ES-I3 (cell line): ENCODE measurements at regions not wholly inside any gene's neighbourhood (a gene's known extent, or its start where the extent isn't known, plus 50 kb on each side); places are given as distances from the start of the nearest gene placed in this dataset.

Source experiments
- H3K36me3 ChIP-seq: 2 replicates; pipeline ENCODE4 v1.6.1; 2013; ENCODE audit warnings: mild to moderate bottlenecking, low read length, control low read depth, moderate library complexity; ENCODE audit not compliant: insufficient read depth
- H3K4me1 ChIP-seq: 2 replicates; pipeline ENCODE4 v1.6.1; 2013; ENCODE audit warnings: mild to moderate bottlenecking, control low read depth, low read length; ENCODE audit not compliant: insufficient read depth
- H3K9ac ChIP-seq: 2 replicates; pipeline ENCODE4 v1.6.1; 2013; ENCODE audit warnings: low read depth, mild to moderate bottlenecking, low read length, moderate library complexity
- H3K9me3 ChIP-seq: 2 replicates; pipeline ENCODE4 v1.6.1; 2013; ENCODE audit warnings: mild to moderate bottlenecking, low read length, moderate library complexity; ENCODE audit not compliant: control insufficient read depth, insufficient read depth

DNA sequence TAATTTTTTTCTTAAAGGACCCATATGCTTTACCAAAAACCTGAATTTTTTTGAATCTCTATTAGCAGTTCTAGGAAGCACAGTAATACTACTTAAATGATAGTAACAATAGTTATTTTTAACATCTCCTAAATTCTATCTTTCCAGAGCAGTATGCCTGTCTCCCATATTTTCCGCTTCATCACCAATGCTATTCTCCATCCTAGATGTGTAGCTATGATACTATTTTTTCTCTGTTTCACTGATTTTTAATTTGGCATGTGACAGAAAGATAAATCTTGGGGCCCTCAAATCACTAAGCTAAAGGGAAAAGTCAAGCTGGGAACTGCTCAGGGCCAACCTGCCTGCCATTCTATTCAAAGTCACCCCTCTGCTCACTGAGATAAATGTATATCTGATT is 102.3 kb upstream of the HMCN1 start:
- peaks cover 11% of the 10 kb centered on the region for H3K9me3 ChIP-seq
- no peaks in the 10 kb centered on the region for H3K4me1 ChIP-seq
- H3K36me3 ChIP-seq = no peaks in the 10 kb centered on the region
- no peak overlapping the region for H3K9ac ChIP-seq

DNA sequence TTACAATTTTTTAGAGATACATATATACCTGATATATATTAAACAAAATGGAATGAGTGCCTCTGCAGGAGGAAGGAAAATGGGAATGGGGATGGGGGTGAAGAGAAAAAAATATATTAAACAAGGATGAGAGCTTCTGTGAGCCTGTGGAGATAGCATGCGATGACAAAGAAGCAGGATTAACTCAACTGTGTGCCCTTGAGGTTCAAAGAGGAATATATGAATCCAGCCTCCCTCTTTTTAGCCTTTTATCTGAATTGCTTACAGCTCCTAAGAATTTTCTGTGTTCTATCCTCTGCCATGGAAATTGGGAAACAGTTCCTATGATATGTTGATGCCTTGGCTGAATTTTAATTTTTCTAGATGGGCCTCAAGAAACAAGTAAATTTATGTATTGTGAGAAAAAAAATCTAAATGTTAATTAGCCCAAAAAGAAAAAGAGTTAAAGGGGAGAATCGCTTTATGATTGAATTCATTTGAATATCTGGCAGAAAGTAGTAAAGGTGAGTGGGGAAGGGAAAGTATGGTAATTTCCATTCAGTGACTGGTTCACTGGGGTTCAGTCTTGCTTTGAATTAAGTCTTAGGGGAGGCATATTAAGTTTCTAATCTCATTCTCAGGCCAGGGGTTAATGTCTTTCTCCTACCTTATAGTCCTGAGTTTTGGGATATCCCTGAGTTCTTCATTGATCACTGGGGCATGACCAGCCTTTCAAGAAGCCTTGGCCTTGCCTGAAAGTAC is 106.3 kb upstream of the HMCN1 start:
- no peaks in the 10 kb centered on the region for H3K4me1 ChIP-seq

GRCh38 chr1:185627171-185627570 is 107.0 kb upstream of the HMCN1 start:
- Histone ChIP-seq H3K9me3 (no peaks in the 10 kb centered on the region), H3K36me3 (no peaks in the 10 kb centered on the region), H3K4me1 (no peaks in the 10 kb centered on the region), H3K9ac (no peak overlapping the region)

More for the DNA sequence above, 106.3 kb upstream of the HMCN1 start:
- no peak overlapping the region for H3K9ac ChIP-seq
- no peaks in the 10 kb centered on the region for H3K36me3 ChIP-seq
- no peaks in the 10 kb centered on the region for H3K9me3 ChIP-seq

GRCh38 chr1:185626344-185626743 is 107.8 kb upstream of the HMCN1 start:
- Histone ChIP-seq H3K36me3 (no peaks in the 10 kb centered on the region), H3K9me3 (no peaks in the 10 kb centered on the region), H3K9ac (no peak overlapping the region), H3K4me1 (no peaks in the 10 kb centered on the region)

- no peaks in the 10 kb centered on the region for H3K4me1 ChIP-seq
- no peaks in the 10 kb centered on the region for H3K36me3 ChIP-seq
- no peaks in the 10 kb centered on the region for H3K9me3 ChIP-seq
- no peak overlapping the region for H3K9ac ChIP-seq
Measured at GRCh38 chr1:185610954-185611353, 123.2 kb upstream of the HMCN1 start.

DNA sequence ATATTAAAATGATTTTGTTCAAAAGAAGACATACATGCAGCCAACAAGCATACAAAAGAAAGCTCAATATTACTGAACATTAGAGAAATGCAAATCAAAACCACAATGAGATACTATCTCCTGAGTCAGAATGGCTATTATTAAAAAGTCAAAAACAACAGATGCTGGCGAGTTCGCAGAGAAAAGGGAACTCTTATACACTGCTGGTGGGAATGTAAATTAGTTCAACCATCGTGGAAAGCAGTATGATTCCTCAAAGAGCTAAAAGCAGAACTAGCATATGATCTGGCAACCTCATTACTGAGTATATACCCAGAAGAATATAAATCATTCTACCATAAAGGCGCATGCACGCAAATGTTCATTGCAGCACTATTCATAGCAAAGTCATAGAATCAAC is 126.0 kb upstream of the HMCN1 start:
- H3K9me3 ChIP-seq = no peaks in the 10 kb centered on the region
- no peak overlapping the region for H3K9ac ChIP-seq
- H3K4me1 ChIP-seq = no peaks in the 10 kb centered on the region
- H3K36me3 ChIP-seq = no peaks in the 10 kb centered on the region

DNA sequence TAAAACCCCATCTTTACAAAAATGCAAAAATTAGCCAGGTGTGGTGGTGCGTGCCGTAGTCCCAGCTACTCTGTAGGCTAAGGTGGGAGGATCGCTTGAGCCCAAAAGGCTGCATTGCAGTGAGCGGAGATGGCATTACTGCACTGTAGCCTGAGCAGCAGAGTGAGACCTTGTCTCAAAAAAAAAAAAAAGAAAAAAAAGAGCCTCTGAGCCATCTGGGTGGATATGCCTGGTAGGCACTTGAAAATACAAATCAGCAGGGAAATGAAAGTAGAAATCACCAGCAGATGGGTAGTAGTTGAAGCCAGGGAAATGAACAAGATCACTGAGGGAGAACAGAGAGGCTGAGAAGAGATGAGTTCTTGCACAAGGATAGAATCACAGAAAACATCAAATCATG is 131.0 kb upstream of the HMCN1 start:
- no peaks in the 10 kb centered on the region for H3K36me3 ChIP-seq
- no peaks in the 10 kb centered on the region for H3K9me3 ChIP-seq
- H3K9ac ChIP-seq = no peak overlapping the region
- H3K4me1 ChIP-seq = no peaks in the 10 kb centered on the region

DNA sequence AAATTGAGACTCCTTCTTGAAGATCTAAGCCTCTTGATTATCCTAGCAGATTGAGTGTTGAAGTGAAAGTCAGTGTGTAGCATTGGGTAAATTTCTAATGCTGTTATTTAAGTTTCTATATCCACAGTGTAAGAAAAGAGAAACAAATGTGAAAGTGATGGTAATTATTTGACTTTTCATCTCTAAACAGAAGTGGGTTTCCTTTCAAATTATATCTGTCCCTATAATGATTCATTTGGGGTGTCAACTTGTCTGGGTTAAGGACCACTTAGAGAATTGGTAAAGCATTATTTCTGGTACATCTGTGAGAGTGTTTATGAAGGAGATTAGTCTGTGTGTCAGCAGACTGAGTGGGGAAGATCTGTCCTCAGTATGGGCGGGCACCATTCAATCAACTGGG is 133.0 kb upstream of the HMCN1 start:
- Histone ChIP-seq H3K9ac (no peak overlapping the region), H3K9me3 (no peaks in the 10 kb centered on the region), H3K4me1 (no peaks in the 10 kb centered on the region), H3K36me3 (no peaks in the 10 kb centered on the region)

- no peaks in the 10 kb centered on the region for H3K9me3 ChIP-seq
- H3K4me1 ChIP-seq = no peaks in the 10 kb centered on the region
- no peaks in the 10 kb centered on the region for H3K36me3 ChIP-seq
- no peak overlapping the region for H3K9ac ChIP-seq
Measured at GRCh38 chr1:185600641-185601040, 133.6 kb upstream of the HMCN1 start.

GRCh38 chr1:185598332-185598731 is 135.9 kb upstream of the HMCN1 start:
- H3K36me3 ChIP-seq = no peaks in the 10 kb centered on the region
- no peak overlapping the region for H3K9ac ChIP-seq
- H3K9me3 ChIP-seq = no peaks in the 10 kb centered on the region
- H3K4me1 ChIP-seq = no peaks in the 10 kb centered on the region

GRCh38 chr1:185595835-185596667 is 138.1 kb upstream of the HMCN1 start:
- Histone ChIP-seq H3K36me3 (no peaks in the 10 kb centered on the region), H3K9ac (no peak overlapping the region), H3K9me3 (no peaks in the 10 kb centered on the region), H3K4me1 (no peaks in the 10 kb centered on the region)

DNA sequence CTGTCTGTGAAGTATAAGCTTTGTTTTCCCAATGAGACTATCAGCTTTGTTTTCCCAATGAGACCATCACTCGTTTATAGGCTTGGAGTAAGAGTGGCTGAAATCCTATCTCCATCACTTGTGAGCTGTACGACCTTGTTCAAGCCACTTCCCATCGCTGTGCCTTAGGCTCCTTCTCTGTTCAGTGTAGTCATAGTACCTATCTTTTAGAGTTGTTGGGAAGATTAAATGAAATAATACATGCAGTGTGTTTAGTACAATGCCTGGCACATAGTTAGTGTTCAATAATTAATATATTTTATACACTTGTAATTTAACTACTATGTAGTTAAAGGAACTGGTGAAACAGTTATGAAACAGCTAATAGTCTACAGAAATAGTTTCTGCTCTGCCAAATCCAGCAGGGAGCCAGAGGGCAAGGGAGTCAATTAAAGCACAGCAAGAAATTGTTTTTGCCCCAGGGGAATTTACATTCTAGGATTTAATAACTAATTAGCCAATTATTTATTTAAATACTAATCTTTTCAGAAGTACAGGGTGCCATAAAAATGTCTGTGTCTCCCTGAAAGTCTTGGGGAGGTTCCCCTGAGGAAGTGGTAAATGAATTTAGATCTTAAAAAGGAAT is 139.3 kb upstream of the HMCN1 start:
- no peaks in the 10 kb centered on the region for H3K36me3 ChIP-seq
- H3K4me1 ChIP-seq = no peaks in the 10 kb centered on the region
- no peaks in the 10 kb centered on the region for H3K9me3 ChIP-seq
- H3K9ac ChIP-seq = no peak overlapping the region

DNA sequence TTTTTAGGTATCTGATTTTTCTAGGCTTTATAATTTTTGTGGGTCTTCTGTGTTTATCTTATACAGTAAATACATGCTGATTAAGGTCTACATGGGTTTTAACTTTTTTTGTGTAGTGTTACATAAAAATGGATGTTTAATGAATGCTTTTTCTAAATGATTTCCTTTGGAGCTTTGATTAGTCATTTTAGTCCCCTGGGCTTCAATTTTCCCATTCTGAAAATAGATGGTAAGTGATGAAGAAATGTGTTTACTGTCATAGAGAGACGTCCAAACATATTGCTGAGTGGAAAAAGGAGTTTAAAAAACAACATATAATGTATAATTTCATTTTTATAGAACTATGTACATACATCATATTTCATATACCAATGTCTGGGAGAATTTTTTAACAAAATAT is 140.9 kb upstream of the HMCN1 start:
- Histone ChIP-seq H3K9me3 (no peaks in the 10 kb centered on the region), H3K9ac (no peak overlapping the region), H3K36me3 (no peaks in the 10 kb centered on the region), H3K4me1 (no peaks in the 10 kb centered on the region)

- H3K9ac ChIP-seq = no peak overlapping the region
- no peaks in the 10 kb centered on the region for H3K4me1 ChIP-seq
- H3K36me3 ChIP-seq = no peaks in the 10 kb centered on the region
- H3K9me3 ChIP-seq = peaks cover 9% of the 10 kb centered on the region; the same call in 1 of the 2 replicates
Measured at GRCh38 chr1:185585770-185586169, 148.4 kb upstream of the HMCN1 start.
